ENCODE measurements at regions not wholly inside any gene's neighbourhood (a gene's known extent, or its start where the extent isn't known, plus 50 kb on each side); places are given as distances from the start of the nearest gene placed in this dataset.

GRCh38 chr2:102975996-102976975 lies 214.5 kb downstream of the TMEM182 start:
- peak; percentile 96 for TF ChIP-seq CTCF (IDR thresholded peaks at IDR 0.05; ENCODE audit: low read depth, low read length, missing control alignments)
- DNase-seq (ENCODE audit: low read depth), result peak; percentile 36
- H3K4me3 ChIP-seq (ENCODE audit: low read depth, low read length), result no peak overlapping the region
- in situ Hi-C loops (cut with HindIII; ENCODE audit: low sequenced_read_pairs), result no loop called here

DNA sequence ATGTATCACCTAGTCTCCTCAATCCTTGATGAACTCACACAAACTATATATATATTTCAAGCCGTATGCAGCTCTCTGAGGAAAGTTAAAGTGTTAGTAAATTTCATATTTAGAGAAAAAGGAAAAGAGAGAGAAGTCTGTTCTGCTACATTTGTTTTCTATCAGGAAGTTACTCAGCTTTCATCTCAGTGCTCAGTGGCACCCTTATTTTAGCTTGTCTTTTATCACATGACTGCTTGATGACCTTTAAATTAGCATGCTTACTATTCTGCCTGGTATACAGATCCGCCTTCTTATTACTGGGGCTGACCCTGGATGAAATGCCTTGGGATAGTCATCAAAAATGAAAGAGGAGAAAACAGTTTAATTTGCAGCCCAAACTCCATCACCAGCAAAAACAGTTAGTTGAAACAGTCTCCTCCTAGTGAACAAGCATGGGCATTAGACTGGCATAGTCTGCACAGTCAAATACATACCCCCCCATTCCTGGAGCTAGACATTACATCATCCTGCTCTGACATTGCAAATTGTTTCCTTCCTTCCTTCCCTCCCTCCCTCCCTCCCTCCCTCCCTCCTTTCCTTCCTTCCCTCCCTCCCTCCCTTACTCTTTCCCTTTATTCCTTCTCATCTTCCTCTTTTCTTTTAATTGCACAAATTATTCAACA lies 215.7 kb downstream of the TMEM182 start:
- no peak overlapping the region for H3K4me3 ChIP-seq (ENCODE audit: low read depth, low read length)
- DNase-seq (ENCODE audit: low read depth), result no peak
- no peak for TF ChIP-seq CTCF (IDR thresholded peaks at IDR 0.05; ENCODE audit: low read depth, low read length, missing control alignments)
- in situ Hi-C loops (cut with HindIII; ENCODE audit: low sequenced_read_pairs), result no loop called here

GRCh38 chr2:102978091-102978490 lies 216.3 kb downstream of the TMEM182 start:
- DNase-seq (ENCODE audit: low read depth), result no peak
- TF ChIP-seq CTCF (IDR thresholded peaks at IDR 0.05; ENCODE audit: low read depth, low read length, missing control alignments), result no peak
- in situ Hi-C loops (cut with HindIII; ENCODE audit: low sequenced_read_pairs), result no loop called here
- no peak overlapping the region for H3K4me3 ChIP-seq (ENCODE audit: low read depth, low read length)

GRCh38 chr2:102979429-102979828 lies 217.6 kb downstream of the TMEM182 start:
- no peak for DNase-seq (ENCODE audit: low read depth)

DNA sequence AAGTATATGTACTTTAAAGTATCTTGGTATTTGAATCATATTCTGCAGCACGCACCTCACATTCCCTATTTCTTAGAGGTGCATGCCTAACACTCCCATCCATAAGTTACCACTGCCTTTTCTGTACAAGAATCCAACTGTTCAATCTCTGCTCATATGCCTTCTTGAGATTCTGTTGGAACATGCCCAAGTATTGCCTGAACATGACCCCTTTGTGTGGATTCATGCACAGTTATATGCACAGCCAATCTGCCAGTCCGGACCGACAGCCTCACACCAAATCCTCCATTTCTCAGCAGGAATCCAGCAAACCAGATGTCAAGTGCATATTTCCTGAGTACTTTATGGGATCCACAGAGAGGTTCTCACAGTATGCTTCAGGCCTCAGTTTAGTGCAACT lies 222.0 kb downstream of the TMEM182 start:
- no peak for DNase-seq (ENCODE audit: low read depth)
- TF ChIP-seq CTCF (IDR thresholded peaks at IDR 0.05; ENCODE audit: low read depth, low read length, missing control alignments), result no peak
- in situ Hi-C loops (cut with HindIII; ENCODE audit: low sequenced_read_pairs), result no loop called here
- H3K4me3 ChIP-seq (ENCODE audit: low read depth, low read length), result no peak overlapping the region

More at GRCh38 chr2:102979429-102979828, 217.6 kb downstream of the TMEM182 start:
- in situ Hi-C loops (cut with HindIII; ENCODE audit: low sequenced_read_pairs), result no loop called here
- no peak overlapping the region for H3K4me3 ChIP-seq (ENCODE audit: low read depth, low read length)
- TF ChIP-seq CTCF (IDR thresholded peaks at IDR 0.05; ENCODE audit: low read depth, low read length, missing control alignments), result no peak

- in situ Hi-C loops (cut with HindIII; ENCODE audit: low sequenced_read_pairs), result no loop called here
- H3K4me3 ChIP-seq (ENCODE audit: low read depth, low read length), result no peak overlapping the region
- no peak for DNase-seq (ENCODE audit: low read depth)
- no peak for TF ChIP-seq CTCF (IDR thresholded peaks at IDR 0.05; ENCODE audit: low read depth, low read length, missing control alignments)
Measured at GRCh38 chr2:102986826-102987490, 225.1 kb downstream of the TMEM182 start.
